Panc1 (cell line): ENCODE measurements at regions not wholly inside any gene's neighbourhood (a gene's known extent, or its start where the extent isn't known, plus 50 kb on each side); places are given as distances from the start of the nearest gene placed in this dataset.

ENCODE experiments used
- CTCF ChIP-seq: fragments of 450-650 bp; IDR thresholded peaks from 2 replicates; pipeline ENCODE4 v1.5.1; 2017; ENCODE audit warnings: mild to moderate bottlenecking
- POLR2AphosphoS5 ChIP-seq: IDR thresholded peaks from 2 replicates; pipeline ENCODE4 v1.6.1; 2012; ENCODE audit warnings: mild to moderate bottlenecking, low read depth, low read length, moderate library complexity
- TCF7L2 ChIP-seq: IDR thresholded peaks from 2 replicates; pipeline ENCODE4 v1.6.1; 2011; ENCODE audit warnings: mild to moderate bottlenecking, low read depth, low read length, inconsistent platforms
- TF ChIP-seq, protein P1 (sequence below), 2 experiments: IDR thresholded peaks; 2 replicates each; pipeline ENCODE4 v1.6.1; 2011 to 2012; ENCODE audit warnings: low read depth in 2 of 2, control low read depth in 1 of 2, low read length in 1 of 2, mild to moderate bottlenecking in 1 of 2, moderate library complexity in 1 of 2; ENCODE audit not compliant: insufficient read depth in 1 of 2

DNA sequence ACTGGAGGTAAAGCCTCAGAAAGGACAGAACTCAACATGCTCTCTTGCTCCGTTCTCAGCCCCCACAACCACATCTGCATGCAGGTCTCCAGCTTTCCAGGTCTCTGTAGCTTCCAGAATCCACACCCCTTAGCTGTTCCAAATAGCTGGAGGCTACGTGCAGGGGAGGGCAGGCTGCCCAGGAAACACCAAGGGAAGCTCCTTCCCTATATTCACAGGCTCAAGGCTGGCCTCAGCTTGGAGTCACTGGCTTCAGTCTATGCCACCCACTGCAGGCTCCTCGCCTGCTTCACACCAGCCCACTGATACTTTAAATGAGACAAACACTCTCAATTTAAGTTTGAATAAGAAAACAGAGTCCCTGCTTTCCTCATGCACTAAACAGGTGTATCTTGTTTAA, 73.3 kb downstream of the ASCL4 start:
- TF ChIP-seq CTCF (no peak), POLR2AphosphoS5 (no peak), TCF7L2 (no peak)
- TF ChIP-seq, protein P1, sequence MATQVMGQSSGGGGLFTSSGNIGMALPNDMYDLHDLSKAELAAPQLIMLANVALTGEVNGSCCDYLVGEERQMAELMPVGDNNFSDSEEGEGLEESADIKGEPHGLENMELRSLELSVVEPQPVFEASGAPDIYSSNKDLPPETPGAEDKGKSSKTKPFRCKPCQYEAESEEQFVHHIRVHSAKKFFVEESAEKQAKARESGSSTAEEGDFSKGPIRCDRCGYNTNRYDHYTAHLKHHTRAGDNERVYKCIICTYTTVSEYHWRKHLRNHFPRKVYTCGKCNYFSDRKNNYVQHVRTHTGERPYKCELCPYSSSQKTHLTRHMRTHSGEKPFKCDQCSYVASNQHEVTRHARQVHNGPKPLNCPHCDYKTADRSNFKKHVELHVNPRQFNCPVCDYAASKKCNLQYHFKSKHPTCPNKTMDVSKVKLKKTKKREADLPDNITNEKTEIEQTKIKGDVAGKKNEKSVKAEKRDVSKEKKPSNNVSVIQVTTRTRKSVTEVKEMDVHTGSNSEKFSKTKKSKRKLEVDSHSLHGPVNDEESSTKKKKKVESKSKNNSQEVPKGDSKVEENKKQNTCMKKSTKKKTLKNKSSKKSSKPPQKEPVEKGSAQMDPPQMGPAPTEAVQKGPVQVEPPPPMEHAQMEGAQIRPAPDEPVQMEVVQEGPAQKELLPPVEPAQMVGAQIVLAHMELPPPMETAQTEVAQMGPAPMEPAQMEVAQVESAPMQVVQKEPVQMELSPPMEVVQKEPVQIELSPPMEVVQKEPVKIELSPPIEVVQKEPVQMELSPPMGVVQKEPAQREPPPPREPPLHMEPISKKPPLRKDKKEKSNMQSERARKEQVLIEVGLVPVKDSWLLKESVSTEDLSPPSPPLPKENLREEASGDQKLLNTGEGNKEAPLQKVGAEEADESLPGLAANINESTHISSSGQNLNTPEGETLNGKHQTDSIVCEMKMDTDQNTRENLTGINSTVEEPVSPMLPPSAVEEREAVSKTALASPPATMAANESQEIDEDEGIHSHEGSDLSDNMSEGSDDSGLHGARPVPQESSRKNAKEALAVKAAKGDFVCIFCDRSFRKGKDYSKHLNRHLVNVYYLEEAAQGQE (IDR thresholded peaks at IDR 0.05; ENCODE audit: insufficient read depth in 1 of 2, low read depth in 2 of 2, low read length in 1 of 2), result no peak
